ENCODE measurements at regions not wholly inside any gene's neighbourhood (a gene's known extent, or its start where the extent isn't known, plus 50 kb on each side); places are given as distances from the start of the nearest gene placed in this dataset.
A peak's percentile ranks its signal among the peaks of the same experiment; 100 is the strongest.
"Not testable (repeated sequence)": the region's sequence is repeated elsewhere in the genome, so short reads cannot be mapped to it uniquely, and the experiment has no call there.

GRCh38 chr11:122604621-122605020 lies 50.9 kb upstream of the UBASH3B start:
- no peak for DNase-seq

DNA sequence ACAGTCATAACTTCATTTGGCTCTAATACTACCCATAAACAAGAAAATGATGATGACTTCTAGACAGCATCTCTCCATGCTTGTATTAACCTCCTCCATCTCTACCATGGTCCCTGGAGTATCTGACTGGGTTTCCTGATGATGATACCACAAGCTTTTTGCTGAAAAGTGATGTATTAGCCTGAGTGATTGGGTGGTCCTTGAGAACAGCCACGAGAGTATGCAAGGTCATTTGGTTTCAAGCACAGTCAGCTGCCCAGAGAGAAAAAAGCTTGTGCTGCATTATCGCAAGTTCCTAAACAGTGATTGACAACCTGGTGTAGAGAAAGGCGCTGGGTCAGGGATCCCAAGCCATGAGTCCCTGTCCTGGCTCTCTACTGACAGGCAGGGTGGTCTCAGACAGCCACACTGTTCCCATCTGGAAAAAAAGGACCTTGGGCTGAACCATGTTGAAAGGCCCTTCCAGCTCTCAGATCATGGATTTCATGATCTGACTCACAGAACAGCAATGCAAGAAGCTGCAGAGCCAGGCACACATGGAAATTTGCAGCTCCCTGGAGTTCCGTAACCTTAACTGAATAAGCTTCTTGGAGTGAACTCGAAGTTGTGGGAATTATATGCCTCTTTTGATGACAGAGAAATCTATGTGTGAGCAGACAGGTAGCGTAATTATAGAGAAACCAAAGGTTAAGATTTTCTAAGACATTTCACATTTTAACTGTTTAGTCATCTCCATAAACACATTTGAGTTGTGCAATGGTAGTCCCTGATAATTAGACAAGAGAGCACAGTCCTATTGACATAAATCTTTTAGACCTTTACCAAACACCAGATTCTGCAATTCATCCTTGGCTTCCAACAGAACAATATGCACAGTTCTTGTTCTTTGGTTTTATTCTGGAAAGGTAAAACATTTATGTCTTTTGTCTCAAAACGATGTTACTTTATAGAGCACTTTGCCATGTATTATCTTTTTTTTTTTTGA lies 54.1 kb upstream of the UBASH3B start:
- DNase-seq = no peak

GRCh38 chr11:122600290-122600689 lies 55.2 kb upstream of the UBASH3B start:
- no peak for DNase-seq

DNA sequence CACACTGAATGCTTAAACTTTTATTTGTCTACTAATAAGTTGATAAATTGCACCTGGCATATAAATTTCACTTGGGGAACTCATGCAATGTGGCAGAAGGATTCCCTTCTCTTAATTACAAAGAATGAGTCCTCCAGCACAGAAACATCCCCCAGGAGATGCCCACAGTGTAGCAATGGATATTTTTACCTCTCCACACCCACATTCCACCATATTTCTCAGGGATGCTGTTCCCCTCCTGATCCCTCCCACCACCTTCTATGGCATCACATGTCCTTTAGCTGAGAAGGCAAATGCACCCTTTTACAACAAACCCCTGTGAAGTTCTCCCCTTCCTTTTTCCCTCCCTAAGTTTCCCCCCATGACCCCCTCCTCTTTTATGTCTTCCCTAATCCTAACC lies 56.1 kb upstream of the UBASH3B start:
- DNase-seq = no peak

DNA sequence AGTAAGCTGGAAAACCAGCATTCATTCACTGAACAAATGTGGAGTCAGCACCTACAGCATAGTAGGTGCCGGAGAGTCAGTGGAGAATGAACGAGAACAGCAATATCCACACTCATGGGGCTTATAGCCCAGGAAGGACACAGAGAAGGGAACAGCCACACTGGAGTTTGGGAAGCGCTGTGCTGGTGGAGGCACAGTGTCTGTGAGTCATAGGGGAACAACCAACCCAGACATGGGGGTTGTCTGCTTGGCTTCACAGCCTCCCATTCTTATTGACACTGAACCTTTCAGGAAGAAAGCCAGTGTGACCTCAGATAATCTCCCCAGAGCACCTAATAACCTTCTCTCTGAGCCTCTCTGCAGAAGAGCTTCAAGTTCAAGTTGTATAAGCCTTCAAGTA lies 56.6 kb upstream of the UBASH3B start:
- DNase-seq = no peak

DNA sequence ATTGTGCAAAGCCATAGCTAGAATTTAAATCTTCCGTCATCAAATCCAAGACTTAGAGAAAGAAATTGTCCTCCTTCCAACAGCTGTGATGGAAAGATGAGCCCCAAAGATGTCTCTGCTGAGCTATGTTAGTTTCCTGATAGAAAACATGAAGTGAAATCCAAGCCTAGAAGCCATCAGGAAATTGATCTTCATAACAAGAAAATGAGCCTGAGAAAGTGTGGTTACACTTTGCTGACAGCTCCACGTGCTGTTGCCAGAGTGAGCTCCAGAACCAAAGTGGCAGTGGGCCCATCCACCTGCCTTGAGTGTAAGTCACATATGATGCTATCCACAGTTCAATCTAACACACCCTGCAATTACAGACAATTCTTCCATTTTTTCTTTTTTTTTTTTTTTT lies 58.0 kb upstream of the UBASH3B start:
- DNase-seq = no peak

DNA sequence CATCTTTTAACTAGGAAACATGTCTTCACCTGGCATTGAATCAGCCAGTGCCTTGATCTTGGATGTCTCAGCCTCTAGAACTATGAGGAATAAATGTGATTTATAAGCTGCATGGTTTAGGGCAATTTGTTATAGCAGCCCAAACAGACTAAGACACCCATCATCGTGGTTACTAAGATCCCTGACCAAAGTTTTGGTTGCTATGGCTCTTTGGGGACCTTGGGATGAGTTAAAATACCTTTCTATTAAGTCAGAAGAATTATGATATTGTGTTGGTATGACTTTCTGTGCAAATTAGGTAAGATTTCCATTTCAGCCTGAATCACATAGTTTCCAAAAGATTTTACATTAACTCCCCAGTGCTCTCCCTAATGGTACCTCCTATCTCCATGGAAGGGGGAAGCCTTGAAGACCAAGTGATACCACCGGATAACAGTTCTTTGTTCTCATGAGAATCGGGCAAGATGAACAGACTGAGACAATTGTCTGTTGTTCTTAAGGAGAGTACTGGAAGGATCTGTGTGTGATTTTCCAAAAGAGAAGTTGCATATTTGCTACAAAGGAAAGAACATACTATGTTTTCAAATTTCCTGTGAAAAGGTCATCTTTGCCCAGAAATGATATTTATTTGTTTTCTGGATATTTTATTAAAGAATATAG lies 60.4 kb upstream of the UBASH3B start:
- no peak for DNase-seq

DNA sequence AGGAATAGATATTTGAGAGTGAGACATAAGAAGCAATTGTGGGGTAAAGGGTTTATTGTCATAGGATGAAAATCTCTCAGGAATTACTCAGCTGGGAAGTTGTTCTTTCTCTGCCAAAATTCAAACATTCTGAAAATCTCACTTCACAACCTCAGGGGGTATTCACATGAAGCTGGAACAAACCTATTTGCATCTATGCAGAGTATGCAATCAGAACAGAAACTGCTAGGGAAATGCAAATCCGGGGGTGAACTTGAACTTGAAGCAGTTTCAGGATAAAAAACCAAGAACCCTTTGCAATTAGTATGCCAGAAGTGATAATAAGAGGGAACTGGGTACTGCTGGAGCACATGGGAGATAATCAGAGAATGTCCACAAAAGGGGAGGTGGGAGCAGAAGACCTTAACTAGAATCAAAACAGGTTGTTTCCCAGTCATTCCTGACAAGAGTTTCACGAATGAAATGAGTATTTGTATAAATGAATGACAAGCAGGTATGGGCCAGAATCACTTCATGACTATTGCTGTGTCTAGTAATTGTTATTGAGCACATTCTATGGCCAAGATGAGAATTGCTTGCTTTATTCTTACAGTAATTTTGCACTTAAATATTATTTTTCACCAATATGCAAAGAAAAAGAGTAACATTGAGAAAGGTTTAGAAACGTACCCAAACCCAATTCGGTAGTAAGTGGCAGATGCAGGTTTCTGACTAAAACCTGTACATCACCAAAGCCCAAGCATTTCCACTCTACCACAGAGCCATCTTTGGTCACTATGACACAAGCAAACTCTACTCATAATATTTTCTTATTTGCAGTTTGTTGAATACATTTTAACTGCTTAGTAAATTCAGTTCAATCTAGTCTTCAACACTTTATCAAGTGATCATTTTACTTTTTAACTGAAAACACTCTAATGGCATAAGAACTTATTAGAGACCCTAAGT lies 61.8 kb upstream of the UBASH3B start:
- DNase-seq = no peak

GRCh38 chr11:122592641-122593040 lies 62.9 kb upstream of the UBASH3B start:
- DNase-seq = no peak

- DNase-seq = no peak
These were observed 70.9 kb upstream of the UBASH3B start for GRCh38 chr11:122584670-122585069.

DNA sequence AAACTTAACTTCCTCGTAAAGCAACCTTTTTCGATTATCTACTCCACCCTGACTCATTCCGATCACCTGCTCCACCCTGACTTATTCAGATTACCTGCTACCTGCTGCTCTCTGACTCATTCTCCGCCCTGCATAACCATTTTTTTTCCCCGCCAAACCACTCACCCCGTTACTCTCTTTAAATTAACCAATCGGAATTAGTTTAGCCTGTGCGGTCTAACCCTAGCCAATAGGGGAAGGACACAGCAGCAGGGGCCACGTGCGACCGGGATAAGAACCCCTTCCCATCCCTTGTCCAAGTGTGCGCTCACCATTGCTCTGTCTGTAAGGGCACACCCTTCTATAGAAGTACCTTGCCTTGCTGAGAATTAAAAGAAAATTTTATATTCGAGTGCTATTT lies 75.5 kb upstream of the UBASH3B start:
- not testable (repeated sequence) for DNase-seq

DNA sequence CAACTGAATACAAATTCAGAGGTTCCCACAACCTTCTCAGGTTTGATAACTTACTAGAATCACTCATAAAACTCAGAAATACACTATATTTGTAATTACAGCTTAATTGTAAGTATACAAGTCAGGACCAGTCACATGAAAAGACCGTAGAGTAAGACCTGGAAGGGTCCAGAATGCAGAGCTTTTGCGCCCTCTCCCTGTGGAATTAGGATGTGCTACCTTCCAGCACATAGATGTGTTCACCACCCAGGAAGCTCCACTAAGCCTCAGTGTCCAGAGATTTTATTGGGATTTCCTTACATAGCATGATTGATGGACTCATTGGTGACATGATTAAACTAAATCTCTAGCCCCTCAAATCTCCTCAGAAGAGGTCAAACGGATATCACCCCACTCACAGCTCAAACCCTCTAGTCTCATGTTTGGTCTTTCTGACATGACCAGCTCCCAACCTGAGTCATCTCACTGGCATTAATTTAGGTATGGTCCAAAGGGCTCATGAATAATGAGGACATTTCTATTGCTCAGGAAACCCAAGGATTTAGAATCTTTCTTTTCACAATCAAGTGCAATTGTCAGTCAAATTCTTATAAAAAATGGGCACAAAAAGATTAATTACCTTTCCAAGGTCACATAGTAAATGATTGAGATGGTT lies 77.2 kb upstream of the UBASH3B start:
- DNase-seq = no peak

- DNase-seq = no peak
These were observed 82.9 kb upstream of the UBASH3B start for GRCh38 chr11:122572592-122572991.

DNA sequence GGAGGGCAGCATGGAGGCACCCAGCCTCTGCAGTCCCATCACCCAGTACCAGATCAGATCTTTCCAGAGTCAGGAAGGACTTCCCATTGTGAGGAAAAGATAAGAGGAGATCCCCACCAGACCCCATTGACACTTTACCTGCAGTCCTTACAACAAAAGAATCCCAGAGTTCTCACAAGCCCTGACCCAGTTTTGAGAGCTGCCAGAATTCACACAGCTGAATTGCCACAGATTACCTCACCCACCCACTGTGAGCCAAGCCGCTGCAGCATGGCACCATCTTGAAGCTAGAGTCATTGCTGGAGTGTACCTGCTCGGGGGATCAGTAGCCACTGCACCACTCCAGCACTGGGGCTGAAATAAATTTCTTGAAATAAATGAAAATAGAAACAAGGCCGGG lies 91.8 kb upstream of the UBASH3B start:
- no peak for DNase-seq

DNA sequence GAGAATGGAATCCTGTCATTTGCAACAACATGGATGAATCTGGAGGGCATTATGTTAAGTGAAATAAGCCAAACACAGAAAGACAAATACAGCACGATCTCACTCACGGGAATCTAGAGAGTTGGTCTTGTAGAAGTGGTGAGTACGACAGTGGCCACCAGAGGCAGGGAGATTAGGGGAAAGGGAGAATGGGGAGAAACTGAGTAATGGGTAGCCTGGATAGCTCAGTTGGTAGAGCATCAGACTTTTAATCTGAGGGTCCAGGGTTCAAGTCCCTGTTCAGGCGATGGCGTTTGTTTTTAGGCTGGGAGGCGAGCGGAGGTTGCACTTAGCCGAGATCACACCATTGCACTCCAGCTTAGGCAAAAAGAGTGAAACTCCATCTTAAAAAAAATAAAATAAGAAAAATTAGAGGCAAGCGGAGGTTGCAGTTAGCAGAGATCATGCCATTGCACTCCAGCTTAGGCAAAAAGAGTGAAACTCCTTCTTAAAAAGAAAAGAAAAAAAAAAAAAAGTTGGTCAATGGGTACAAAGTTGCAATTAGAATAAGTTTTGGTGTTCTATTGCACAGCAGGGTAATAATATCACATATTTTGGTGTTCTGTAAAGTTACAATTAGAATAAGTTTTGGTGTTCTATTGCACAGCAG lies 95.7 kb upstream of the UBASH3B start:
- DNase-seq = no peak

GRCh38 chr11:122559218-122559617 lies 96.3 kb upstream of the UBASH3B start:
- DNase-seq = not testable (repeated sequence)

GRCh38 chr11:122557163-122557562 lies 98.4 kb upstream of the UBASH3B start:
- not testable (repeated sequence) for DNase-seq

- DNase-seq = no peak
These were observed 98.9 kb upstream of the UBASH3B start for GRCh38 chr11:122556605-122557004.

DNA sequence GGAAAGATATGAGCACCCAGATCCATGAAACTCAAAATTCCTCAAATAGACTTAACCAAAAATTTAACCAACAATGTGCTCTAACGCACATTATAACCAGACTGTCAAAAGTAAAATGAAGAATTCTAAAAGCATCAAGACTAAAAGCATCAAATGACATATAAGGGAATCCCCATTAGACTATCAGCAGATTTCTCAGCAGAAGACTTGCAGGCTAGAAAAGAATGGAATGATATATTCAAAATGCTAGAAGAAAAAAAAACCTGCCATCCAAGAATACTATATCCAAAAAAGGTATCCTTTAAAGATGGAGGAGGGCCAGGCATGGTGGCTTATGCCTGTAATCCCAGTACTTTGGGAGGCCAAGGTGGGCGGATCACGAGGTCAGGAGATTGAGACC lies 117.5 kb upstream of the UBASH3B start:
- no peak for DNase-seq

DNA sequence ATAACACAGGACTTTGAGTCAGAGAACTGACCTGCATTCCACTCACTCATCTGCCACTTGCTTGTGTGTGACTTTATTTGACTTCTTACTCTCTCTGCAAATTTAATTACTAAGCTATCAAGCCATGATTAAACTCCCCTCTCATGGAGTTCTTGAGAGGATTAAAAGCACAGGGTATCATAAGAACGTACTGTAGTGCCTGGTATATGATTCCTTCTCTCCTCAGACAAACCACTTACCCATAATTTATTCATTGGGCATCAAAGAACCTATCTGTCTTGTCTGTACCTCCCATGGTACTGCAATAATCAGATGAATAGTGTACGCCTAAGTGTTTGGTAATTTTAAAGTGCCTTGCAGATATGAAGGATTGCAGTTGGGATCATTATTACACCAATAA lies 130.6 kb upstream of the UBASH3B start:
- DNase-seq = no peak

- peak; percentile 46 for DNase-seq
These were observed 131.4 kb upstream of the UBASH3B start for GRCh38 chr11:122523846-122524805.
